HG03064 (cell line): ENCODE measurements at regions not wholly inside any gene's neighbourhood (a gene's known extent, or its start where the extent isn't known, plus 50 kb on each side); places are given as distances from the start of the nearest gene placed in this dataset.

Experiments
- ATAC-seq: cut with Tn5 transposase; IDR thresholded peaks from one replicate; pipeline ENCODE4 v1.9.1; 2021; ENCODE audit warnings: low read depth; ENCODE audit not compliant: unreplicated experiment

DNA sequence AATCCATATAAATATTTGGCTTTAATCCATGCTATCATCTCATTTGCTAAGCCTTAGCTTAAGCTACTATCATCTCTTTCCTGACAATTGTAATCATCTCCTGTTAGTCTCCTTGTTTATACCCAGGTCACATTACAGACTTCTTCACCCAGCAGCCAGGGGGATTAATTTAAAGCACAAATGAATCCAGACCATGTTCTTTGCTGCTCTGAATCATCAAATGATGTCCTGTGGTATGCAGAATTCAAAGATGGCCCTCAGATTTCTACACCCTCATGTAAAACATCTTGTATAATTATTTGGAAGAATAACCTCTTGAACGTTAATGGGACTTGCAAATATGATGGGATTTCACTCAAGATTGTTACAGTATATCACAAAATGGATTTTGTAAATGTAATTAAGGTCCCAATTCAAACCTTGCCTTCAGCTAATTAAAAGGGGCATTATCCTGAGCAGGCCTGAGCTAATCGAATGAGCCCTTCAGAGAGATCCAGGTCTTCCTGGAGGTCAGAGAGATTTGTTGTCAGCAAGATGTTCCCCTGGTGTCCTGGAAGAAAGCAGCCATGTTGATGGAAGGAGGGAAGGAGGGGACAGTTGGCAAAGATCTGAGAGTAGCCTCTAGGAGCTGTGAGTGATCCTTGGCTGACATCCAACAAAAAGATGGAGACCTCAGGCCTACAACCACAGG lies 241.1 kb upstream of the MMADHC start:
- ATAC-seq = no peak

DNA sequence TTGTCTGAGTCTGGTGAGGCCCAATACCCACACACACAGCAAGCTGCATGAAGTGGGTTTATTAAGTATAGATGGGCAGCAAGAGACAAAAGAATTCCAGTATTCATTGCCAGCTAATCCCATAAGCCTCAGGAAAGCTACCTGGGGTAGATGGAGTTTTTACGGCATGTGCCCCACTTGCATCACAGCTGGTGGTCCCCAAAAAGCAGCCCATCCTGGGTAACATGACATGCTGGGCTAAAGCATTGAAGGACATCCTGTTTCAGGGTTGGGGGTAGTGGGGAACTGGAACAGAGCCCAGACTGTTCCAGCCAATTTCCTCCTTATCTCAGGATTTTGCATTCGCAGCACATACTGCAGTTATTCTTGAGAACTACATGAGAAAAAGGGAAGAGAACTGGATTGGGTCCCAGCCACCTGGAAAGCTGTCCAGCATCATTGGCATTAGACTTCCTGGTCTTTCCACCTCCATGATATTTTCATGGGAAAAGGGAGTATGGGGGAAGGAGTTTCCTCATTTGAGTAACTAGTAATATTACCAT lies 240.1 kb upstream of the MMADHC start:
- no peak for ATAC-seq

DNA sequence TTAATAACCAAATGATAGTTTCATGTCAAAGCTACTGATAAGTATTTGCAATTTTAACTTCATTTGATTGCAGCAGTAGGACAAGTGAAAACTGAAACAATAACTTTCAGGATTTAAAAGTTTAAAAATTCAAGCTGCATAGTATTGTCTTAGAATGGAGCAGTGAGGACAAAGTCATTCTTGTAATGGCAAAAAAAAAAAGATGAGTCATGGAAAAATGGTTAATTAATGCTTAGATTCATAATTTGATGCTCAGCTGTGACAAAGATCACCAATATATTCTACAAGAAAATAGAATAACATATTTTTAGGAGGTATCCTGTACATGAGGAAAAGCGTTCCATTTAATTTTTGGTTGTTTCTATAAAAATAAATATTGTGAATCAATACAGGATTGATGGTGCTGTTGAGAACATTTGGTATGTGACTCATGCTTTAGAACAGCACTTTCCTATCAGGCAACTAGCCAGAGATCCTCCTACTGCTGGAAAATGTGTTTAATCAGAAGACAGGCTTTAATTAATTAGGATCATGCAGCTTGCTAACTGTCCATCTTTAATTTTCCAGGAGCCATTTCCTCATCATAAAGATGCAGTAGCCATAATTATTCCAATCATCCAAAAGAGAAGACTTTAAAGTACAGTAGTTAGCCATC lies 239.0 kb upstream of the MMADHC start:
- no peak for ATAC-seq

DNA sequence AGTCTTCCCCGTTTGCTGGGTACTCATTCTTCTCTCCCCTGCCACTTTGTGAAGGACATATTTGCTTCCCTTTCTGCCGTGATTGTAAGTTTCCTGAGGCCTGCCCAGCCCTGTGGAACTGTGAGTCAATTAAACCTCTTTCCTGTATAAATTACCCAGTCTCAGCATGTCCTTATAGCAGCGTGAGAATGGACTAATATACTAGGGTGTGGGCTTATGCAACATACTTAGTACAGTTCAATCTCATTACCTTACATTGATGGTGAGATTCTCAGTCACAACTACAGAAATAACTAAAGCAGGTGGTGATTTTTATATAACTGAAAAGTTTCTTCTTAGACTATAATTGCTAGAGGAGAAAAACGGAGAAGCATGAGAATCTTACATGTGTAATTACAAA lies 237.9 kb upstream of the MMADHC start:
- ATAC-seq = no peak

GRCh38 chr2:149824136-149824535 lies 236.6 kb upstream of the MMADHC start:
- ATAC-seq = no peak

GRCh38 chr2:149819356-149819957 lies 231.9 kb upstream of the MMADHC start:
- no peak for ATAC-seq

DNA sequence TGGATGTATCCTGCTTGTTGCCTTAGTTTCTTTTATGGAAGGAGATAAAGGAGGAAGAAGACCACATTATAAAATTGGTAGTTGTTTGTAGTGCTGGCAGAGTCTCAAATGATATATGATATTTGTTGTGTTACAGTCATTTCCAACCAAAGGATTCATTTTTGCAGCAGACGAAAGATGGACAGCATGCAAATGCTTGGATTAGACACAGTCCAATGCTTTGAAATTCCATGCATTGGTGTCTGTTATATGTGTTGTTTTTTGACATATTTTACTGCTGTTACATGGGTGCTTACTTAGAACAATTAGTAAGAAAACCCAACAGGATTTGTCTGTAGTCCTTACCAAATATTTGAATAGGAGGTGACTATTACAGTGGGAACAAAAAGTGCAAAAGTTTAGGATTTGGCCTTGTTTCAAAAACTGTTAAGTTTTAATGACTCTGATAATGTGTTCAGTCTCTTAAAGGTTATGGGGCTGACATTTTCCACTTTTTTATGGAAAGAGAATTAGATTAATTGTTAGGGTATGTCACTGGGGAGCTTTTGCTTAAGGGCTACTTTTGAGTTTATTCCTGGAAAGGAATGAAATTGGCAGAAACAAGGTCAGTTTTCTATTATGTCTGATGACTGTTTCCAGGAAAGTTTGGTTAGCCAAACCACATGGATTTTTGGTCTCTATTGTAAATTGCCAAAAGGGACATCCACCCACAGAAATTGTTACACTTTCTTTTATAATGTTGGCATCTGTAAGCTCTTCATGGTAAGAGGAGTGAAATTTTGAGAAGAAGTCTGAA lies 229.4 kb upstream of the MMADHC start:
- ATAC-seq = no peak

DNA sequence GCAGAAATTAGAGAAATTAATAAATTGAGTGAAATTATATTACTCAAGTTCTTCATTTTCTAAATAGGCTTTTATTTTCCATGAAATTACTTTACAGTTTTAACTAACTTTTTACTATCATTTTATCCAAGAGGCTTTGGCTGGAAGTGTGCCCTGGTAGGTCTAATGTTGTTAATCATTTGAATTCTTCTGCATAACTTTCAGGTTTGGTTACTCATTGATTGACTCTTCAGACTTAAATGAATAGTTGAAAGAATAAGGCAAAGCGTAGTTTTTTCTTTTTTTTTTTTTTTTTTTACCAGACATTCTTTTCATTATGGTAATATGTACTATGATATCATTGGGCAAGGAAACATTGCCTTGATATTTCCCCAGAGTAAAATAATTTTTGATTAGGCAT lies 228.4 kb upstream of the MMADHC start:
- ATAC-seq = no peak

GRCh38 chr2:149814901-149815300 lies 227.3 kb upstream of the MMADHC start:
- no peak for ATAC-seq

- ATAC-seq = no peak
Measured at GRCh38 chr2:149814049-149814448, 226.5 kb upstream of the MMADHC start.

GRCh38 chr2:149808556-149808955 lies 221.0 kb upstream of the MMADHC start:
- no peak for ATAC-seq

- no peak for ATAC-seq
Measured at GRCh38 chr2:149806651-149807050, 219.1 kb upstream of the MMADHC start.

DNA sequence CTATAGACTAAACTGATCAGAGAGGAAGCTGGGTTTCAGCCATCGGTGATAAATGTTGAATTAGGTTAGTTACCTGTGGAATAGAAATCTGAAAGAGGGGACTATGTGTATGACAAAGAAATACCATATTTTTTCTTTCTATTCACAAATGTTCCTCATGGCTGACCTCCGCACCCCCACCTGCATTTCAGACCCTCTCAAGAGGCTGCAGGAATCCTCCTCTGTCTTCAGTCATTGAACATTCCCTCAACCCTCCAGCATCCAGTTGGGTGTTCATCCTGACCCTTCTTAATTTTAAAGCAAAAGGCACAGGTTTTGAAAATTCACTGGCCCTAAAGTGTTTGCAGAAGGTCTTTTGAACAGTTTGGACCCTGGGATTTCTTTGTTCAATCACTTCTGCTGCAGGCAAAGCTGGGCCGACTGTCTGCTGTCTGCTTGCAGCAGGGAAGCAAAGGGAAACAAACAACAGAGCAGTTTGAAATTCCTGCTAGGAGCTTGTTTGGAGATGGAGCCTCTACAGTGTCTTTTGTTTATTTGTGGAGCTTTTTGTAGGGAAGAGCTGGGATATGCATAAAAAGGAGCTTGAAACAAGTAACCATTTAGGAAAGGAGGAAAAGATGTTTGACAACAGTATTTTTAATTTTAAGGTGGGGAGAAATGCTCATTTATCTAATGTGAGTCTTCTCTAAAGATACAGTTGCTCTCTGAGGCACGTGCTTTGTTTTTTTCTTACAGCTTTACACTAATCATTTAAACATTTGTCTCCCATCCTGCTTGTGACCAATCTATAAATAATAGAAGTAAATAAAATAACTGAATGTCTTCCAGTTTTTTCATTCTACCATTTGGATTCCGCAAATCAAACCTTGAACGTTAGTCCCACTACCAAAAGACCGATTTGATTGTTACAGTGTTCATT lies 213.3 kb upstream of the MMADHC start:
- ATAC-seq = no peak

GRCh38 chr2:149799013-149799705 lies 211.6 kb upstream of the MMADHC start:
- ATAC-seq = no peak

GRCh38 chr2:149797030-149797429 lies 209.5 kb upstream of the MMADHC start:
- no peak for ATAC-seq

GRCh38 chr2:149789549-149789948 lies 202.0 kb upstream of the MMADHC start:
- no peak for ATAC-seq

DNA sequence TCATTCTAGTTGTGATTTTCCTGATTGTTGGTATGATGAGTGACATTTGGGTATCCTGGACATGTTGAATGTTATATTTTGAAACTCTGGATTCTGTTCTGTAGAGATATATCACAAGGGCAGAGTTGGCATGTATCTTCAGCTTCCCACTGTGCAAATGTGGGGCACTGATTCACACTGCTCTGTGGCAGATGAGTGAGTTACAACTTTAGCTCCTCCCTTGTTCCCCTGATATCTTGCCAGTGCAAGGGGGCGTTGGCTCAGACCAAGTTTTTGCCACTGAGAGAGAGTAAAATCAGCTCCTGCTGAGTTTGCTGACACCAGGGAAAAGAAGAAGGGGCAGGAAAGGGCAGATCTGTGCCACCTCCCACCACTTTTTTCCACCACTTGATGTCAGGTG lies 199.6 kb upstream of the MMADHC start:
- no peak for ATAC-seq

DNA sequence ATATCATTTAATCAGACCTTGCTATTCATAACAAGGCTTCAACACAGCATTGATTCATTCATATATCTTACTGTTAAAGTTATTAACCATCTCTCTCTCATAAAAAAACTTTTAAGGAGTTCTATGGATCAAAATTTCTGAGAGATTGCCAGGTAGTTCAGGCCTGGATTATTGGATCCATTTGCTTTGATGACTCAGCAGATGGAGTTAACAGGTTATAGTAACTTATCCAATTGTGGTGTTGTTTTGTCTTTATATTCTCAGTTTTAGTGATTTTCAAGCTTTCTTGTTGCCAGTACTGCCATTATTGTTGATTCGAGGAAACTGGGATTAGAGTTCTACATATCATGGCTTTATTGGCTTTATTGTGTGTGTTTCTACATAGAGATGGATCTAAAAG lies 195.7 kb upstream of the MMADHC start:
- ATAC-seq = no peak

- ATAC-seq = no peak
Measured at GRCh38 chr2:149782572-149782971, 195.0 kb upstream of the MMADHC start.
